ENCODE measurements at regions not wholly inside any gene's neighbourhood (a gene's known extent, or its start where the extent isn't known, plus 50 kb on each side); places are given as distances from the start of the nearest gene placed in this dataset.

GRCh38 chr18:78304192-78305164, 675.1 kb upstream of the SALL3 start:
- H3K27ac ChIP-seq (ENCODE audit: low read length) = no peak overlapping the region
- no peak for TF ChIP-seq CTCF (IDR thresholded peaks at IDR 0.05; ENCODE audit: low read depth, low read length)
- no peak for TF ChIP-seq EZH2phosphoT487 (IDR thresholded peaks at IDR 0.05; ENCODE audit: low read depth)
- H4K20me1 ChIP-seq (ENCODE audit: insufficient read depth, low read length) = no peaks in the 10 kb centered on the region
- no peak overlapping the region for H3K4me2 ChIP-seq (ENCODE audit: low read length)
- no peaks in the 10 kb centered on the region for H3K4me1 ChIP-seq (ENCODE audit: low read length)
- no peaks in the 10 kb centered on the region for H3K9me3 ChIP-seq (ENCODE audit: insufficient read depth, low read length)
- H3K79me2 ChIP-seq (ENCODE audit: low read length) = no peaks in the 10 kb centered on the region
- no peak overlapping the region for H3K9ac ChIP-seq (ENCODE audit: low read length)
- no peaks in the 10 kb centered on the region for H3K36me3 ChIP-seq (replicated peaks; ENCODE audit: low read depth, low read length)
- no peak overlapping the region for H3K4me3 ChIP-seq (ENCODE audit: low read length)
- no peaks in the 10 kb centered on the region for H3K27me3 ChIP-seq (ENCODE audit: low read depth, low read length)
- H2AFZ ChIP-seq (ENCODE audit: low read depth, low read length) = no peak overlapping the region

- TF ChIP-seq CTCF (IDR thresholded peaks at IDR 0.05; ENCODE audit: low read depth, low read length) = no peak
- no peak for TF ChIP-seq EZH2phosphoT487 (IDR thresholded peaks at IDR 0.05; ENCODE audit: low read depth)
- no peaks in the 10 kb centered on the region for H4K20me1 ChIP-seq (ENCODE audit: insufficient read depth, low read length)
Measured at GRCh38 chr18:78305789-78306188, 673.8 kb upstream of the SALL3 start.

GRCh38 chr18:78309307-78309706, 670.3 kb upstream of the SALL3 start:
- H3K27me3 ChIP-seq (ENCODE audit: low read depth, low read length) = no peaks in the 10 kb centered on the region
- no peak overlapping the region for H3K4me3 ChIP-seq (ENCODE audit: low read length)
- H3K36me3 ChIP-seq (replicated peaks; ENCODE audit: low read depth, low read length) = no peaks in the 10 kb centered on the region
- TF ChIP-seq CTCF (IDR thresholded peaks at IDR 0.05; ENCODE audit: low read depth, low read length) = no peak
- no peak for TF ChIP-seq EZH2phosphoT487 (IDR thresholded peaks at IDR 0.05; ENCODE audit: low read depth)
- no peaks in the 10 kb centered on the region for H4K20me1 ChIP-seq (ENCODE audit: insufficient read depth, low read length)
- no peak overlapping the region for H3K9ac ChIP-seq (ENCODE audit: low read length)
- no peaks in the 10 kb centered on the region for H3K79me2 ChIP-seq (ENCODE audit: low read length)
- H3K9me3 ChIP-seq (ENCODE audit: insufficient read depth, low read length) = no peaks in the 10 kb centered on the region
- H3K4me2 ChIP-seq (ENCODE audit: low read length) = no peak overlapping the region
- no peaks in the 10 kb centered on the region for H3K4me1 ChIP-seq (ENCODE audit: low read length)
- H2AFZ ChIP-seq (ENCODE audit: low read depth, low read length) = no peak overlapping the region
- no peak overlapping the region for H3K27ac ChIP-seq (ENCODE audit: low read length)

More at GRCh38 chr18:78305789-78306188, 673.8 kb upstream of the SALL3 start:
- no peak overlapping the region for H2AFZ ChIP-seq (ENCODE audit: low read depth, low read length)
- H3K4me3 ChIP-seq (ENCODE audit: low read length) = no peak overlapping the region
- no peak overlapping the region for H3K27ac ChIP-seq (ENCODE audit: low read length)
- no peaks in the 10 kb centered on the region for H3K4me1 ChIP-seq (ENCODE audit: low read length)
- H3K4me2 ChIP-seq (ENCODE audit: low read length) = no peak overlapping the region
- no peaks in the 10 kb centered on the region for H3K27me3 ChIP-seq (ENCODE audit: low read depth, low read length)
- H3K36me3 ChIP-seq (replicated peaks; ENCODE audit: low read depth, low read length) = no peaks in the 10 kb centered on the region
- no peaks in the 10 kb centered on the region for H3K79me2 ChIP-seq (ENCODE audit: low read length)
- no peaks in the 10 kb centered on the region for H3K9me3 ChIP-seq (ENCODE audit: insufficient read depth, low read length)
- no peak overlapping the region for H3K9ac ChIP-seq (ENCODE audit: low read length)

- Histone ChIP-seq H3K9ac (ENCODE audit: low read length) (no peak overlapping the region), H3K9me3 (ENCODE audit: insufficient read depth, low read length) (no peaks in the 10 kb centered on the region), H3K36me3 (replicated peaks; ENCODE audit: low read depth, low read length) (no peaks in the 10 kb centered on the region), H3K79me2 (ENCODE audit: low read length) (no peaks in the 10 kb centered on the region), H2AFZ (ENCODE audit: low read depth, low read length) (no peak overlapping the region), H3K4me3 (ENCODE audit: low read length) (no peak overlapping the region), H4K20me1 (ENCODE audit: insufficient read depth, low read length) (no peaks in the 10 kb centered on the region), H3K4me1 (ENCODE audit: low read length) (no peaks in the 10 kb centered on the region), H3K4me2 (ENCODE audit: low read length) (no peak overlapping the region), H3K27me3 (ENCODE audit: low read depth, low read length) (no peaks in the 10 kb centered on the region), H3K27ac (ENCODE audit: low read length) (no peak overlapping the region)
- TF ChIP-seq EZH2phosphoT487 (IDR thresholded peaks at IDR 0.05; ENCODE audit: low read depth) = no peak
- no peak for TF ChIP-seq CTCF (IDR thresholded peaks at IDR 0.05; ENCODE audit: low read depth, low read length)
Measured at GRCh38 chr18:78309924-78310323, 669.7 kb upstream of the SALL3 start.
